Gastroesophageal sphincter (tissue), 4 donors: ENCODE measurements at regions not wholly inside any gene's neighbourhood (a gene's known extent, or its start where the extent isn't known, plus 50 kb on each side); places are given as distances from the start of the nearest gene placed in this dataset.
"Not testable (repeated sequence)": the region's sequence is repeated elsewhere in the genome, so short reads cannot be mapped to it uniquely, and the experiment has no call there.

Experiments
- ATAC-seq: fragments of 150-250 bp; one replicate; pipeline ENCODE4 v1.9.1; 2016; ENCODE audit warnings: mild to moderate bottlenecking, moderate library complexity
- H3K27ac ChIP-seq, 4 donors: fragments of 200-600 bp; sonication (generic) in 3 of 4; 1 replicate in 3 of 4; 2 replicates in 1 of 4; pipeline ENCODE4 v1.5.1; 2016 to 2019
- H3K27me3 ChIP-seq: fragments of 200-600 bp; sonication (generic); one replicate; pipeline ENCODE4 v1.5.1; 2019
- H3K36me3 ChIP-seq, 2 donors: fragments of 200-600 bp; sonication (generic); one replicate each; pipeline ENCODE4 v1.5.1; 2019; ENCODE audit warnings: control low read depth in 1 of 2
- H3K4me1 ChIP-seq, 3 donors: fragments of 200-600 bp; sonication (generic); 1 replicate in 2 of 3; 2 replicates in 1 of 3; pipeline ENCODE4 v1.5.1; 2016 to 2019; ENCODE audit warnings: control low read depth in 2 of 3
- H3K4me3 ChIP-seq, 2 donors: fragments of 200-600 bp; sonication (generic); one replicate each; pipeline ENCODE4 v1.5.1; 2019; ENCODE audit warnings: mild to moderate bottlenecking in 1 of 2, moderate library complexity in 1 of 2
- H3K9me3 ChIP-seq, 3 donors: fragments of 200-600 bp; sonication (generic); one replicate each; pipeline ENCODE4 v1.5.1; 2017 to 2019; ENCODE audit warnings: control low read depth in 2 of 3
- EP300 ChIP-seq: sonication (generic); formaldehyde crosslinking; IDR thresholded peaks from one replicate; pipeline ENCODE4 v1.6.1; 2017; ENCODE audit warnings: antibody characterized with exemption, mild to moderate bottlenecking
- POLR2A ChIP-seq, 2 donors: fragments of 450-650 bp; IDR thresholded peaks; one replicate each; pipeline ENCODE4 v1.6.1; 2017; ENCODE audit warnings: antibody characterized with exemption in 2 of 2, mild to moderate bottlenecking in 2 of 2, moderate library complexity in 1 of 2
- POLR2AphosphoS5 ChIP-seq: sonication (generic); formaldehyde crosslinking; IDR thresholded peaks from one replicate; pipeline ENCODE4 v1.6.1; 2017; ENCODE audit warnings: antibody characterized with exemption
- WGBS, 2 donors: methylation state at CpG; one replicate each; pipeline ENCODE4 v1.1.5; 2018; ENCODE audit warnings: low coverage in 1 of 2; 5-methylcytosine and 5-hydroxymethylcytosine counted together
- TF ChIP-seq, protein P1 (sequence below), 4 experiments: fragments of 200-600 bp in 2 of 4; fragments of 450-650 bp in 2 of 4; sonication (generic) in 1 of 4; IDR thresholded peaks; one replicate each; pipeline ENCODE4 v1.5.1; 2017 to 2019; ENCODE audit warnings: antibody characterized with exemption in 4 of 4, mild to moderate bottlenecking in 2 of 4, moderate library complexity in 2 of 4

DNA sequence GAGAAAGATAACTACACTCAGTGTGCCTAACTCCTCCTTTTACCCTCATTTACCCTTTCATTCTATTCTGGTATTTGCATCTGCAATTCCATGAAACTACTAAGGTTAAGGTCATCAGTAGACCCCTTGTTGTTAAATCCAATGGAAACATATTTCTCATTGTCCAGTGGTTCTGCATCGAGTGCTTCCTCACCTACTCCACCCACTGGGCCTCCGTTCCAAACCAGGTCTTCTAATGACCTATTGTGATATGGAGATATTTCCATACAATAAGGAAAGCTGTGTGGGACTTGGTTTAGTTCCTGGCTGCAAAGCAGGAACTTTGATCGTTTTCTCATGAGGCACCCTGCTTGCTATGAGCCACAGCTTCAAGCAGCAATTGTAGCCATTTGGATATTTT, 99.5 kb upstream of the FSCB start:
- TF ChIP-seq POLR2A (IDR thresholded peaks at IDR 0.05) (no peak), POLR2AphosphoS5 (no peak), EP300 (no peak)
- TF ChIP-seq, protein P1, sequence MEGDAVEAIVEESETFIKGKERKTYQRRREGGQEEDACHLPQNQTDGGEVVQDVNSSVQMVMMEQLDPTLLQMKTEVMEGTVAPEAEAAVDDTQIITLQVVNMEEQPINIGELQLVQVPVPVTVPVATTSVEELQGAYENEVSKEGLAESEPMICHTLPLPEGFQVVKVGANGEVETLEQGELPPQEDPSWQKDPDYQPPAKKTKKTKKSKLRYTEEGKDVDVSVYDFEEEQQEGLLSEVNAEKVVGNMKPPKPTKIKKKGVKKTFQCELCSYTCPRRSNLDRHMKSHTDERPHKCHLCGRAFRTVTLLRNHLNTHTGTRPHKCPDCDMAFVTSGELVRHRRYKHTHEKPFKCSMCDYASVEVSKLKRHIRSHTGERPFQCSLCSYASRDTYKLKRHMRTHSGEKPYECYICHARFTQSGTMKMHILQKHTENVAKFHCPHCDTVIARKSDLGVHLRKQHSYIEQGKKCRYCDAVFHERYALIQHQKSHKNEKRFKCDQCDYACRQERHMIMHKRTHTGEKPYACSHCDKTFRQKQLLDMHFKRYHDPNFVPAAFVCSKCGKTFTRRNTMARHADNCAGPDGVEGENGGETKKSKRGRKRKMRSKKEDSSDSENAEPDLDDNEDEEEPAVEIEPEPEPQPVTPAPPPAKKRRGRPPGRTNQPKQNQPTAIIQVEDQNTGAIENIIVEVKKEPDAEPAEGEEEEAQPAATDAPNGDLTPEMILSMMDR (IDR thresholded peaks at IDR 0.05) = no peak
- no peak overlapping the region for H3K4me3 ChIP-seq

DNA sequence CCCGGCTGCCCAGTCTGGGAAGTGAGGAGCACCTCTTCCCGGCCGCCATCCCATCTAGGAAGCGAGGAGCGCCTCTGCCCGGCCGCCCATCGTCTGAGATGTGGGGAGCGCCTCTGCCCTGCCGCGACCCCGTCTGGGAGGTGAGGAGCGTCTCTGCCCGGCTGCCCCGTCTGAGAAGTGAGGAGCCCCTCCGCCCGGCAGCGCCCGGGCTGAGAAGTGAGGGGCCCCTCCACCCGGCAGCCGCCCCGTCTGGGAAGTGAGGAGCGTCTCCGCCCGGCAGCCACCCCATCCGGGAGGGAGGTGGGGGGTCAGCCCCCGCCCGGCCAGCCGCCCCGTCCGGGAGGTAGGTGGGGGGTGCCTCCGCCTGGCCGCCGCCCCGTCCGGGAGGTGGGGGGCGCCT, 94.2 kb upstream of the FSCB start:
- not testable (repeated sequence) for H3K4me3 ChIP-seq, H3K4me1 ChIP-seq, ATAC-seq, H3K9me3 ChIP-seq, H3K27ac ChIP-seq, H3K27me3 ChIP-seq, H3K36me3 ChIP-seq
- whole genome bisulfite sequencing, 2 donors = no CpG with 5 or more reads among the region's 37 CpGs

More for the DNA sequence above, 99.5 kb upstream of the FSCB start:
- no peaks in the 10 kb centered on the region for H3K4me1 ChIP-seq
- no peak for ATAC-seq
- H3K9me3 ChIP-seq = no peaks in the 10 kb centered on the region
- H3K36me3 ChIP-seq = no peaks in the 10 kb centered on the region
- no peak overlapping the region for H3K27ac ChIP-seq
- H3K27me3 ChIP-seq = no peaks in the 10 kb centered on the region
- 82 to 83% methylated on average over 1 to 3 of the region's 3 CpGs for WGBS, 2 donors

DNA sequence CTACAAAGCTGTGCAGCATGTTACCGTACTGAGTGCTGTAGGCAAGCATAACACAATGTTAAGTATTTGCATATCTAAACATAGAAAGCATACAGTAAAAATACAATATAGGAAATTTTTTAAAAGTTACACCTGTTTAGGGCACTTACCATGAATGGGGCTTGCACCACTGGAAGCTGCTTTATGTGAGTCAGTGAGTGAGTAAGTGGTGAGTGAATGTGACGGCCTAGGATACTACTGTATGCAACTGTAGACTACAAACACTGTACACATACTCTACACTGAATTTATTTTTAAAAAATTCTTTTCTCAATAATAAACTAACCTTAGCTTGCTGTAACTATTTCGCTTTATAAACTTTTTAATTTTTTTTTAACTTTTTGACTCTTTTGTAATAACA, 82.1 kb upstream of the FSCB start:
- no peaks in the 10 kb centered on the region for H3K9me3 ChIP-seq
- no peaks in the 10 kb centered on the region for H3K4me1 ChIP-seq
- 81 to 87% methylated on average over 3 of the region's 3 CpGs for WGBS, 2 donors
- H3K27ac ChIP-seq = no peak overlapping the region
- no peaks in the 10 kb centered on the region for H3K36me3 ChIP-seq
- no peaks in the 10 kb centered on the region for H3K27me3 ChIP-seq
- TF ChIP-seq EP300 (no peak), POLR2AphosphoS5 (no peak), POLR2A (IDR thresholded peaks at IDR 0.05) (no peak)
- TF ChIP-seq, protein P1 (IDR thresholded peaks at IDR 0.05) = no peak
- H3K4me3 ChIP-seq = no peak overlapping the region
- ATAC-seq = no peak

DNA sequence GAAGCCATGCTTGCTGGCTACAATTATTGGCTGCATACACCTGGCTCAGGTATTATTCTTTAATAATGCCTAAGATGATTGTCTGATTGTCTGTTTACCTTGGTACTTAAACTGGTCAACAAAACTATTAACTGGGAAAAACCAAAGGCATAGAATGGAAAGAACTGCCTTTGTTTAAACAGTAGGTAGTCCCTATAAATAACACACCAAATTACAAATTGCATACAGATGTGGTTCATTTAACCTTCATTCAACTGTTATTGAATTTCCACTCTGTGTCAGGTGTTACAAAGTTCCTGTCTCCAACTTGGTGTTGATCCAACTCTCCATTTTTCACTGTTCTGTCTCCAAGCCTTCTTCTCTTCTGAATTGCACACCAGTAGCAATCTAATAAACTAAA, 79.8 kb upstream of the FSCB start:
- no peak overlapping the region for H3K4me3 ChIP-seq
- no peak for ATAC-seq
- no peak overlapping the region for H3K27ac ChIP-seq
- no peaks in the 10 kb centered on the region for H3K27me3 ChIP-seq
- TF ChIP-seq EP300 (no peak), POLR2AphosphoS5 (no peak)
- TF ChIP-seq, protein P1 (IDR thresholded peaks at IDR 0.05) = no peak
- H3K36me3 ChIP-seq = no peaks in the 10 kb centered on the region
- H3K9me3 ChIP-seq = peaks cover 0 to 12% (median 0%) of the 10 kb centered on the region in 3 donors
- no peaks in the 10 kb centered on the region for H3K4me1 ChIP-seq

DNA sequence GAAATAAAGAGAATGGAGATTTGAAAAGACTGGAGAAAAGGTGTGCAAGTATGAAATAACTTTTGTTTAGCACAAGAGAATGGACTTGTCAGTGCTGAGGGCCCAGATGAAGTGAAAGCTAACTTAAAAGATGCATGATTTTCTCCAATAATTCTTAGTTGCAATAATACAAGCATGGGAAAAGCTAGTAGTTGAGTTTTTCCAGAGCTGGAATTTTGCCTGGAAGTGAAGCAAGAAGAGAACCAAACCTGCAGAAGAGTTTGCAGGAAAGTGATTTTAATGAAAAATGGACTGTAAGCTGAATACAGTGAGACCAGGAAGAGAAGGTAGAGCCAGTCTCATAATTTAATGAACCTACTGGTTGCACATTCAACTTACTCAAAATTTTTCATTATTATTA, 69.3 kb upstream of the FSCB start:
- Histone ChIP-seq H3K27me3 (no peaks in the 10 kb centered on the region), H3K36me3 (no peaks in the 10 kb centered on the region), H3K9me3 (peaks cover 0 to 31% (median 0%) of the 10 kb centered on the region in 3 donors), H3K4me1 (no peaks in the 10 kb centered on the region), H3K27ac (no peak overlapping the region), H3K4me3 (no peak overlapping the region)
- TF ChIP-seq, protein P1 (IDR thresholded peaks at IDR 0.05) = no peak
- TF ChIP-seq POLR2AphosphoS5 (no peak), EP300 (no peak), POLR2A (IDR thresholded peaks at IDR 0.05) (no peak)
- no peak for ATAC-seq

DNA sequence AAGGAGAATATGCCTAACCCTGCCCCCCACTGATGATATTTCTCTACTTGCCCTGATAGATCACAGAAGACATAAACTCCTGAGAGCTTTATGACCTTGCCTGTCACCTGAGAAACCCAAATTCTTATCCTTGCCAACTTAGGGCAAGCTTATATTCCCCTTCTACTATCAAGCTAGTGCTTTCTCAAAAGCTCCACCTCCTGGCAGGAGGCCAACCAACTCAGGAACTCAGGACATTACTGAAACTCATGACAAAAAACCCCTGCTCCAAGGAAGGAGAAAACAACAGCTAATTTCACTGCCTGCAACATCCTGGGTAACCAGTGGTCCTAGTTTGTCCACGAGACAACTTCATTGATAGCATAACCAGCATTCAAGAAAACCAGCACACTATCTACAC, 60.9 kb upstream of the FSCB start:
- H3K4me3 ChIP-seq = no peak overlapping the region
- peaks cover 0 to 16% (median 0%) of the 10 kb centered on the region in 3 donors for H3K9me3 ChIP-seq
- 82 to 100% methylated on average over 1 of the region's 1 CpG for WGBS, 2 donors
- no peak for TF ChIP-seq EP300
- no peak for TF ChIP-seq POLR2AphosphoS5
- TF ChIP-seq POLR2A (IDR thresholded peaks at IDR 0.05) = no peak
- TF ChIP-seq, protein P1 (IDR thresholded peaks at IDR 0.05) = no peak
- H3K4me1 ChIP-seq = no peaks in the 10 kb centered on the region
- H3K27ac ChIP-seq = no peak overlapping the region
- ATAC-seq = no peak
- no peaks in the 10 kb centered on the region for H3K27me3 ChIP-seq
- H3K36me3 ChIP-seq = no peaks in the 10 kb centered on the region
